GM08714 (cell line): ENCODE measurements at regions not wholly inside any gene's neighbourhood (a gene's known extent, or its start where the extent isn't known, plus 50 kb on each side); places are given as distances from the start of the nearest gene placed in this dataset.
"Not testable (repeated sequence)": the region's sequence is repeated elsewhere in the genome, so short reads cannot be mapped to it uniquely, and the experiment has no call there.

Experiments used
- H3K4me3 ChIP-seq: fragments of 200-500 bp; sonication (Bioruptor generic); 2 replicates; pipeline ENCODE4 v1.5.1; 2014; ENCODE audit warnings: mild to moderate bottlenecking, low read length, inconsistent platforms
- ZNF274 ChIP-seq: IDR thresholded peaks from 2 replicates; pipeline ENCODE4 v1.6.1; 2012; ENCODE audit warnings: mild to moderate bottlenecking, low read depth, low read length

- H3K4me3 ChIP-seq, result no peak overlapping the region
- TF ChIP-seq ZNF274, result no peak
Observed at GRCh38 chr6:76631622-76632021, 559.2 kb upstream of the IMPG1 start.

- no peak for TF ChIP-seq ZNF274
Observed at GRCh38 chr6:76615395-76615794, 542.9 kb upstream of the IMPG1 start.

GRCh38 chr6:76612954-76613353 is 540.5 kb upstream of the IMPG1 start:
- no peak for TF ChIP-seq ZNF274
- no peak overlapping the region for H3K4me3 ChIP-seq

More at GRCh38 chr6:76615395-76615794, 542.9 kb upstream of the IMPG1 start:
- H3K4me3 ChIP-seq, result no peak overlapping the region

- TF ChIP-seq ZNF274, result no peak
Observed at GRCh38 chr6:76609160-76609559, 536.7 kb upstream of the IMPG1 start.

GRCh38 chr6:76594109-76594508 is 521.6 kb upstream of the IMPG1 start:
- no peak for TF ChIP-seq ZNF274
- no peak overlapping the region for H3K4me3 ChIP-seq

More at GRCh38 chr6:76609160-76609559, 536.7 kb upstream of the IMPG1 start:
- no peak overlapping the region for H3K4me3 ChIP-seq

- TF ChIP-seq ZNF274, result no peak
- H3K4me3 ChIP-seq, result no peak overlapping the region
Observed at GRCh38 chr6:76593668-76594067, 521.2 kb upstream of the IMPG1 start.

GRCh38 chr6:76592566-76592965 is 520.1 kb upstream of the IMPG1 start:
- TF ChIP-seq ZNF274, result no peak
- H3K4me3 ChIP-seq, result no peak overlapping the region

- TF ChIP-seq ZNF274, result no peak
- H3K4me3 ChIP-seq, result no peak overlapping the region
Observed at GRCh38 chr6:76587271-76587670, 514.8 kb upstream of the IMPG1 start.

GRCh38 chr6:76584121-76584520 is 511.7 kb upstream of the IMPG1 start:
- no peak for TF ChIP-seq ZNF274
- no peak overlapping the region for H3K4me3 ChIP-seq

GRCh38 chr6:76578746-76579145 is 506.3 kb upstream of the IMPG1 start:
- no peak overlapping the region for H3K4me3 ChIP-seq
- no peak for TF ChIP-seq ZNF274

- TF ChIP-seq ZNF274, result no peak
- no peak overlapping the region for H3K4me3 ChIP-seq
Observed at GRCh38 chr6:76574746-76575145, 502.3 kb upstream of the IMPG1 start.

- no peak for TF ChIP-seq ZNF274
- no peak overlapping the region for H3K4me3 ChIP-seq
Observed at GRCh38 chr6:76565932-76566331, 493.5 kb upstream of the IMPG1 start.

- not testable (repeated sequence) for H3K4me3 ChIP-seq
Observed at GRCh38 chr6:76562371-76562770, 489.9 kb upstream of the IMPG1 start.

GRCh38 chr6:76560851-76561755 is 488.6 kb upstream of the IMPG1 start:
- not testable (repeated sequence) for H3K4me3 ChIP-seq

GRCh38 chr6:76553256-76553655 is 480.8 kb upstream of the IMPG1 start:
- TF ChIP-seq ZNF274, result no peak
- H3K4me3 ChIP-seq, result no peak overlapping the region

GRCh38 chr6:76552268-76552667 is 479.8 kb upstream of the IMPG1 start:
- no peak overlapping the region for H3K4me3 ChIP-seq
- no peak for TF ChIP-seq ZNF274

- no peak for TF ChIP-seq ZNF274
- no peak overlapping the region for H3K4me3 ChIP-seq
Observed at GRCh38 chr6:76533661-76534060, 461.2 kb upstream of the IMPG1 start.
